GM21529 (cell line): ENCODE measurements at regions not wholly inside any gene's neighbourhood (a gene's known extent, or its start where the extent isn't known, plus 50 kb on each side); places are given as distances from the start of the nearest gene placed in this dataset.

Source experiments
- ATAC-seq: cut with Tn5 transposase; IDR thresholded peaks from one replicate; pipeline ENCODE4 v1.9.1; 2021; ENCODE audit not compliant: unreplicated experiment

DNA sequence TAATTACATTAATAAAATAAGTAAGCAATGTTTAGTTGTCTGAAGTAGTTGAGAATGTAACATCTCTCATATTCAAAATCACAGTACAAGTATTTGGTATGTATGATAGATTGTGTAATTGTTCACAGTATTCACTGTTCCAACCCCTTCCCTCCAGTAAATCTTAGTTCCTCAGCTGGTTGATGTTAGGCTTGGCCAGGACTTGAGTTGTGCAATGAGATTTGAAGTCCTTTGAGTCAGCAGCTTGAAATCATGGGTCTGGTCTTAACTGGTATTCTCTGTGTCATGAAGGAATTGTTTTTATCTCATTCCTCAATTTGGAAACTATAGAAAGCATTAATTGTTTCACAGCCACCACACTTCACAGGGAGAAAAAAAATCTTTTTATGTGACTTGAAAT lies 477.1 kb downstream of the FSCB start:
- ATAC-seq = no peak

DNA sequence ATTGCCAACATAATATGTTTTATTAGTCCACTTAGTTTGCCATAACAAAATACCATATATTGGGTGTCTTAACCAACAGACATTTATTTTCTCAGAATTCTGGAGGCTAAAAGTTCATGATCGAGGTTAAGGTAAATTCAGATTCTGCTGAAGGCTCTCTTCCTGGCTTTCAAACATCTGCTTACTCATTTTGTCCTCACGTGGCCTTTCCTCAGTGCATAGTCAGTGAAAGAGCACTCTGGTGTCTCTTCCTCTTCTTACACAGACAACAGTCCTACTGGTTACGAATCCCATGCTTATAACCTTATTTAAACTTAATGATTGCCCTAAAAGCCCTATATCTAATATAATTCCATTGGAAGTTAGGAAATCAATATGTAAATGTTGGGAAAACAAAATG lies 479.7 kb downstream of the FSCB start:
- no peak for ATAC-seq

DNA sequence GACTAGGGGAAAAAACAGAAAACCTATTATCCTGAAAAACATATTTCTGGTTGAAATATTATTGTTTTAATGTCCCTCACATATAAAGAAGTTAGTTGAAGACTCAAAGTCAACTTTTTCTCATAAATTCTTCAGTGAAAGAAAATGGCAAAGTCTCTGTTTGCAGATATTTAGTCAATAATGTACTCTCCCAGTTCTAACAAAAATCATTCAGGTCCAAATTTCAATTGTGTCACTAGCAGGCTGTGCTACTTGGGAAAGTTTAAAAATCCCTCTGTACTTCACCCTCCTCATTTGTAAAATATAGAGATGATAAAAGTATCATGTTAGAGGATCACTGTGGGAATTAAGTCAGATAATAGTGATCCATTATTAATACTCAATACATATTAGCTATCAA lies 496.5 kb downstream of the FSCB start:
- no peak for ATAC-seq

DNA sequence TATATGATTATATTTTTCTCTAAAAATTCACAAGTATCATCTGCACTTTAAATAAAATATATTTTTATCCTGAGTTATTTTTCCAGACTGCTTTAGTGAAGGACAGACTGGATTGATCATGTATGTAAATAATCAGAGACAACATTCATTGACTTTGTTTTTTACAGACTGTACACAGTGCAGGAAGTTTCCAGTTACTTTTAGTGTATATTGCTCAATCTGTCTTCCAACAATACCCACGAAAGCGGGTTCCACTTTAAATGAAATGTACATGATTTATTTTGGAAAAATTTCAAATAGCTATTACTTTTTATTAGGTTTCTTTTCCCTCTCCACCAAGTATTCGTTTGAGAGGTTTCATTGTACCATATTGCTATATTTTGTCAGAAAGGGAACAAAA lies 497.0 kb downstream of the FSCB start:
- no peak for ATAC-seq

DNA sequence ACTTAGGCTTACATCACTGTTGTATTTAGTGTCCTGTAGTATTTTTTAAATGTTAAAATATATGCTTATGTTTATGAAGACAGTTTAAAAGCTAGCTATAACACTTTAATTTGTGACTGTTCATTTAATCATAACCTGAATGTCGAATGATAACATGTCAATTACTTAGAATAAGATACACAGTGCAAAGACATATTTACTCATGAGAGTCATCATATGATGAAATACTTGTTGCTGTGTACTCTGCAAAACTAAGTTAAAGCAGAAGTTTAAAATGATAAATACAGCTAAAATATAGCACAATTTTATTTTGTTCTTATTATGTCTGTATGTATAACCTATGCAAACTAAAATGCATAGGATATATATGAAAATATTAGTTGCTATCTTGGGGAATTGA lies 497.4 kb downstream of the FSCB start:
- ATAC-seq = no peak

DNA sequence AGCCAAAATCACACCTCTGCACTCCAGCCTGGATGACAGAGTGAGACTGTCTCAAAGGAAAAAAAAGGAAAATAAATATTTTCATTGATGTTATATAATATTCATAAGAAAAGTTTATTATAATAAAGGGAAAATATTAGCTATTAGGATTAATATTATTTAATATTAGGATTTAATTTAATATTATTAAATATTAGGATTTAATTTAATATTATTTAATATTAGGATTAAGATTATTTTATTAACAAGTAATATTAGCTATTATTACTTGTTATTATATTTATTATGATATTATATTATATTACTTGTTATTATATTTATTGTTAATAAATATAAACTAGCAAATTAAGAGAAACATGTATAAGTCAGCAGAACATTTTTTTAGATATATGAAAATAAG lies 518.1 kb downstream of the FSCB start:
- ATAC-seq = no peak

DNA sequence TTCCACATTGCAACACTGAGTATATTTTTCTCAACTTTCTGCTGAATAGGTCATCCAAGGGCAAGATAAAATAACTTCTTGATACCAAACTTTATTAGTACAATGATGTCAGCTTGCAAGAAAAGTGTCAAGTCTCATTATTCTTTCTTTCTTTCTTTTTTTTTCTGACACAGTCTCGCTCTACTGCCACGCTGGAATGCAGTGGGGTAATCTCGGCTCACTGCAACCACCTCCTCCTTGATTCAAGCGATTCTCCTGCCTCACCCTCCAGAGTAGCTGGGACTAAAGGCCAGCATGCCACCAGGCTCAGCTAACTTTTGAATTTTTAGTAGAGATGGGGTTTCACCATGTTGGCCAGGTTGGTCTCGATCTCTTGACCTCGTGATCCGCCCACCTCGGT lies 523.4 kb downstream of the FSCB start:
- no peak for ATAC-seq

DNA sequence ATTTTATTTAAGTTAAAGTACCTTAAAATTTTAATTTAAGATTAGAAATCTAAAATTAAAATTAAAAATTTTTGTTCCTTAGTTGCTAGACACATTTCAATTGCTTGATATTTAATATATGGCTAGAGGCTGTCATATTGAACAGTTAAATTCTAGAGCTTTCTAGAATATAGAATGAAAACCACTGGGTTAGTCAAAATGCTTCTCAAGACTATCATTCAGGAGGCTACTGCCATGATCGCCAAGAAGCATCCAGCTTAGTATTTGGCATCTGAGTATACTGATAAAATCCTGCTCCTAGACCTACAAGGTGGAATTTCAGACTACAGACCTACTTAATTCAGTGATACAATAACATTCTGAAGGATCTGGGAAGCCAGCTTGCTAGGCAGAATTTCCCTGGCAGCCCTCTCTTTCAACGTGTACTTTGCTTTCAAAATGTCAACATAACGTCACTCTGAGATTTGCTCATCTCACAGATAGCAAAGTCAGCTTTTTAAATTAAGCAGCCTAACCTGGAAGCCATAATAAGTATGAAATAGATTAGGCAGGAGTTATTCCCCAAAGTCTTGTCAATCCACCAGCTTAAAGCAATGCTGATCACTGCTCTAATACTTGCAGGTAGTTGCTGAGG lies 525.8 kb downstream of the FSCB start:
- ATAC-seq = no peak

DNA sequence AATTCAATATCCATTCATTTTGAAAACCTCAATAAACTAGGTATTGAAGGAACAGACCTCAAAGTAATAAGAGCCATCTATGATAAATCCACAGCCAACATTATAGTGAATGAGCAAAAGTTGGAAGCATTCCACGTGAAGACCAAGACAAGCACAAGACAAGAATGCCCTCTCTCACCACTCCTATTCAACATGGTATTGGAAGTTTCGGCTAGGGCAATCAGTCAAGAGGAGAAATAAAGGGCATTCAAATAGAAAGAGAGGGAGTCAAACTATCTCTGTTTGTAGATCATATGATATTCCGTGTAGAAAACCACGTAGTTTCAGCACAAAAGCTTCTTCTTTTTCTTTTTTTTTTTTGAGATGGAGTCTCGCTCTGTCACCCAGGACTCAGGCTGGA lies 550.3 kb downstream of the FSCB start:
- ATAC-seq = no peak

DNA sequence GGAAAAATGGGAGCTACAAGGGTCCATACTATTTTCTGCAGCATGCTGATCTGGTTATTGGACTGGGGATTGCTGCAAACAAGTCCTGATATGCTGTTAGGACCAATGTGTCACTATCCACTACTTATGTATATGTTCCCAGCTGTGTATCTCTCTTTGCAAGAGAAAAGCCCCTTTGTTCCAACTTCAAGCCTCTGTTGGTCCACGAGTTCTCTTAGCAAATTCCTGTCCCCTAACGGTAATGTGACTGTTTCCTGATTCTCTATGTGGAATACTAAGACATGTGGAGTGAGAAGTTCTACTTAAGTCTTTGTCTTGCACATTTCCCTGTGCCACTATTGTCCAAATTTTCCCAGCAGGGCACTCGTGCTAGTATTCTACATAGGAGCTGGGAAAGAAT lies 557.7 kb downstream of the FSCB start:
- no peak for ATAC-seq

DNA sequence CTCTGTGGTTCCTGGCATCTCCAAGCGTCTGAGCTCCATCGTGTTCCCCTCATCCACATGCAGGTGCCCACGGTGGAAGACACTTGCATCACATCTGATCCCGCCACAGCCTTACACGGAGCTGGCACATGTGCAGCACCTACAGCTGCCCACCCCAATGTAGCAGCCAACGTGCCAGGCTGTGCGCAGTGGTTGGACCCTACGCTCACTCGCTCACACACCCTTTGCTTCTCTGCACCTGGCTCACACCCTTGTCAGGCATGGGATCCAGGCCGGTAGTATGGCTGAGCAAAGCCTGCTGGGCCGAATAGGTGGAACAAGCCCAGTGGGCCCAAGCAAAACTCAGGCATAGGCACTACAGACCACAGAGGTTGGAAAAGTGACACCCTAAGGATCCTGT lies 567.2 kb downstream of the FSCB start:
- no peak for ATAC-seq

DNA sequence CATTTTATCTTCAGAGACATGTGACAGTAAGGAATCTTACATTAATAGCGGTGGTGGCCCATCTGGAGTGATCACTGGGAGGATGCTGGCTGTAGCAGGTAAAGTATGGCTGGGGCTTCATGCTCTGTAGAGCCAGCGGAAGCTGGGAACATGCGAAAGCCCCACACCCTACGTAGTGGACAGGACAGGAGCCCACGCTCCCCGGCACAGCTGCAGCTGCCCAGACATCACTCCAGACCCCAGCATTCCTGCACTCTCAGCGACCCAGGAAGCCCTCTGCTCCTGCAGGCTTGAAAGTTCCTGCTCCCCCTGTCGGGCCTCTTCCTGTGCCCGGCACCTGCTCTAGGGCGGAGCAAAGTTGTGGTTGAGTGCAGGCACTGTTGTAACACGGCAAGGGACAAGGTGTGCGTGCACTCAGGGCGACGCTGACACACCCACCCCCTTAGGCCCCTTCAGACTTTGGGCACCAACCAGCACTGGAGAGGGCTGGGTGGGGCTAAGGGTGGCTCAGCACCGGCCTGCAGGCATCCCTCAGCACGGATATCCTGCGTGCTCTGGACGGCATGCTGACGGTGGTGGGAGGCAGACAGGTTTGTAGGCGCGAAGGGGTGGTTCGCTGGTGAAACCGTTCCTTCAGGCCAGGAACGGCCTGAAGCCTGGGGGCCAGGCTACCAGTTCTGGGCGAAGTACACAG lies 568.3 kb downstream of the FSCB start:
- ATAC-seq = no peak

DNA sequence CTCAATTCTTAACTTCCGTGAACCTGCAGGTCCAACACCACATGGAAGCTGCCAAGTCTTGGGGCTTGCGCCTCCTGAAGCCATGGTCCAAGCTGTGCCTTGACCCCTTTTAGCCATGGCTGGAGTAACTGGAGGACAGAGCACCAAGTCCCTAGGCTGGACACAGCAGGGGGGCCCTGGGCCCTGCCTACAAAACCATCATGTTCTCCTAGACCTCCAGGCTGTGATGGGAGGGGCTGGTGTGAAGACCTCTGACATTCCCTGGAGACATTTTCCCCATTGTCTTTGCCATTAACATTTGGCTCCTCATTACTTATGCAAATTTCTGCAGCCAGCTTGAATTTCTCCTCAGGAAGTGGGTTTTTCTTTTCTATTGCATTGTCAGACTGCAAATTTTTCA lies 570.1 kb downstream of the FSCB start:
- ATAC-seq = no peak

DNA sequence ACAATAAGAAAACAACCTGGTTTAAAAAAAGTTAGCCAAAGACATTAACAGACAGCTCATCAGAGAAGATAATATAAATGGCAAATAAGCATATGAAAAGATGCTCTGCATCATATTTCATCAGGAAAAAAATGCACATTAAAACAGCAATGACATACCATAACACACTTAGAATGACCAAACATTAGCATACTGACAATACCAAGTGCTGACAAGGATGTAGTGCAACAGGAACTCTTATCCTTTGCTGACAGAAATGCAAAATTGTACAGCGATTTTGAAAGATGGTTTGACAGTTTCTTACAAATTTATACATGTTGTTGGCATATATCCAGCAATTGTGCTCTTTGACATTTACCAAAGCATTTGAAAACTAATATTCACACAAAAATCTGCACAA lies 573.0 kb downstream of the FSCB start:
- no peak for ATAC-seq

DNA sequence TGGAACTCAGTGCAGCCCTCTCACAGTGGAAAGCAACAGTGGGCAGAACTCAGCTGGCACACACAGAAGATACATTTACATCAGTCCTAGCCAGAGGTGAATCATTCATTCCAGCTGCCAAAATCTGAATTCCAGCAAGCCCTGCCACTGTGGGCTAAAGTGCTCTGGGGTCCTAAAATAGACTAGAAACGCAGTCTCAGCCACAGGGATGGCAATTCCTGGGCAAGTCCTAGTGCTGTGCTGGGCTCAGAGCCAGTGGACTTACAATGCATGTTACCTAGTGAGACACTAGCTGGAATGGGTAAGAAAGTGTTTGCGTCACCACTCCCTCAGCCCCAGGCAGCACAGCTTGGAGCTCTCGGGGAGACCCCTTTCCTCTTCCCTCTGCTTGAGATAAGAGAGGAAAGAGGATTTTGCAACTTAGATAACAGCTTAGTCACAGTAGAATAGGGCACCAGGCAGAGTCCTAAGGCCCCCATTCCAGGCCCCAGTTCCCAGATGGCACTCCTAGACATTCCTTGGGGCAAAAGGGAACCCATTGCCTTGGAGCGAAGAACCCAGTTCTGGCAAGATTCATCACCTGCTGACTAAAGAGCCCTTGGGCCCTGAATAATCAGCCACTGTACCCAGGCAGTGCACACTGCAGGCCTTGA lies 592.9 kb downstream of the FSCB start:
- ATAC-seq = no peak

DNA sequence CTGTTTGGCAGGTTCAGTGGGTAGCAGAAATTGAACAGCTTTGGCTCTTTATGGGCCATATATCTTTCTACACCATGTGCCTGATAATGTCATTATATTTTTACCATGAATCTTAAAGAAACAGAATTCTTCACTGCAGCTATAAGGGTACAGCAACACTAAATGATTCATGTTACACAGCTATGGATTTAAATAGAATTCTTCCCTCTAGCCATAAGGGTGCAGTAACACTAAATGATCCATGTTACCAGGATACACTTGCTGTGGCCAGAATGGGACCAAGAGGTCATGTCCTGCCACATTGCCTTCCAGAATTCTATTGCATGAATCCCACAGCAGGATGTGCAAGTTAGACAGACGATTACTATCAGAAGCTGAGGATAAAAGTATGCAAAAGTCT lies 603.9 kb downstream of the FSCB start:
- no peak for ATAC-seq

DNA sequence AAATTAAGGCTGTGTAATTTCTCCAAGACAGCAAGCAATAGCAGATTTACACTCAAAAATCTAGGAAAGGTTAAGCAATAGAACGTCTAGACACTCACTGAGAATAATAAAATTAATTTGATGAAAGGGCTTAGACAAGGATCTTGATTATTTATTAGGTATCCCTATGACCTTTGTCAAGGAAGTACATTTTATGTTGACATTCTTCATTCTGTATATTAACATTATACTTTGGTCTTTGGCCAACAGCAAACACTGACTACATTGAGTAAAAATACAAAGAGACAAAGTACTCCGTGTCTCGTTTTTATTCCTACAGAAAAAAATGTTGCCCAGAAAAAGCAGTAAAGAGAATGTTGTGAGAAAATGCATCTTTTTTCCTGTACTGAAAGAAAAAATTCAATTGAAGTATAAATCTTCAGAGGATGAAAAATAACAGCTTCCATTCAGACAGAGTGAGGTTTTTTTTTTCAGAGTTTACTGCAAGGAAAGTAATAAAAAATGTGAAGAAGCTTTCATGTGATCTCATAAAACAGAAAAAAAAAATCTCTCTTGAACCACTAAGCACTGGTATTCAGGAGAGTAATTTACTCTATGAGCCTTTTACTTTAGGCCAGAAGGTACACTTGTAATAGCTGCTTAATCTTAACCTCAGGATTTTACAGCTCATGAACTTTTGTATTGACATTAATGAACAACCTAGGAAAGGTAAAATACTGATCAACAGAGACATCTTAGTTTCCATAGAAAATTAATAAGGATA lies 605.0 kb downstream of the FSCB start:
- ATAC-seq = no peak

DNA sequence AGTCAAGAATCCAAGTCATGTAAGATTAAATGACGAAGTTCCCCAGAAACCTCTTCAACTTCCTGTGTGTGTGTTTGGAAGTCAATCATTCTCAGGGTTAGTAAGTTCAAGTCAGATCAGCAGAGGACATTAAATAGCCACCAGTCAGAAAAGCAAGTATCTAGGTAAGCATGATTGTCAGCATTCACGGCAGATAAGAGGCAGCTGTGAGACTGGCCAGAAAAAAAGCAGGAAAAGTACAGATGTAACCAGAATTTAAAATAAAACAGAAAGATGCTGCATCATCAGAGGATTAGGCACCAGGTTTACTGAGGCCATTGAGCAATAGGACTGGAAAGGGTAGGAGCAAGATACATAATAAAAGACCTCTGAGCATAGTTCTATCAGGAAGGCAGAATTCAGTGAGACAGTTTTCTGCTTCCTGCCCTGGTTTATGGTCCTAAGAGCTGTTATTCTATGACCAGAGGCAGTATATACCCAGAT lies 606.9 kb downstream of the FSCB start:
- no peak for ATAC-seq

DNA sequence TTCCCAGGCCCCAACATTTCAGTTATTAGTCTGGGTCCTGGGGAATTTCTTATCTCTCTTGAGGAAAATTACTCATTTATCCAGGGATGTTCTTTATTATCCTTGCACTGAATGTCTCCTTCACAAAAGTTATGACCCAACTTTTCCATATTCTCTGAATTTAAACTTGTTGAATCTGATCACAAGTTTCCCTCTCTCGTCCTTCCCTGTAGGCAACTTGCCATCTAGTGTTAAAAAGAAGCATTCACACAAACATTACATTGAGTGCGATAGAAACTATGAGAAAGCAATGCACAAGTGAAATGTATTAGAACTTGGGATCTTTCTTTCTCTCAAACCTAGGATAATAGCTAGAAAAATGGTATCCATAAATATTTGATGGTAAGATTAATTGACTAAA lies 608.4 kb downstream of the FSCB start:
- no peak for ATAC-seq

DNA sequence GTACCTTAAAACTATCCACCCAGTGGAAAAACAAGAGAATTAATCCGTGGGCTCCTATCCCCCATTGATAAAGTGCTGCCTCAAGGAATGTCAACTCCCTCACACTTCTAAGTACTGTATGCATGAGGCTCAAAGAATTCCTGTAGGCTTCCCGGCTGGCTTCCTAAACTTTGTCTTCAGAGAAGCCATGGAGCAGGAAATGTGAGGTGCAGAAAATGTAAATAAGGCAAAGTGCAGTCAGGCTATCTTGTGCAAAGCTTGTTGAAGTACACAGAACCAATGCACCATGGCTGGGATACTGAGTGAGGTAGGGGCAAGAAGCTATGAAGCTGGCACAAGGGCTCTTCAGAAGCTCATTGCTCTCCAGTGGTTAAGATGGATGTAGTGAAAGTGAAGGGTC lies 611.0 kb downstream of the FSCB start:
- no peak for ATAC-seq

DNA sequence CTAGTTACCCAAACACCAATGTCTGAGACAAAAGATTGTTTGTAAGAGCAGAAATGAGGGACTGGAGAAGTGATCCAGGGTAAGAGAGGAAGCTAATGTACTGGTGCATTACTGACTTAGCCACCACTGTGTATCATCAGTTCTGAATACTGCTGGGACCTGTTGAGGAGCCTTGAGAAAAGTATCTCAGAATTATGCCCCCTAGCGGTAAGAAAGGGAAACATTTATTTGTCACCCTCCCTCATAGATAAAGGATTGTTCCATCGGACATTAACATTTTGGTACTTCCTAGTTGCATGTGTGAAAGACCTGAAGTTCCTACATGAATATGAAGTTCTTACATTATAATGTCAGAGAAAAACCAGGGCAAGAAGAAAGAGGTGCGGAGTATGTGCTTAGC lies 612.5 kb downstream of the FSCB start:
- peak; percentile 79 for ATAC-seq

DNA sequence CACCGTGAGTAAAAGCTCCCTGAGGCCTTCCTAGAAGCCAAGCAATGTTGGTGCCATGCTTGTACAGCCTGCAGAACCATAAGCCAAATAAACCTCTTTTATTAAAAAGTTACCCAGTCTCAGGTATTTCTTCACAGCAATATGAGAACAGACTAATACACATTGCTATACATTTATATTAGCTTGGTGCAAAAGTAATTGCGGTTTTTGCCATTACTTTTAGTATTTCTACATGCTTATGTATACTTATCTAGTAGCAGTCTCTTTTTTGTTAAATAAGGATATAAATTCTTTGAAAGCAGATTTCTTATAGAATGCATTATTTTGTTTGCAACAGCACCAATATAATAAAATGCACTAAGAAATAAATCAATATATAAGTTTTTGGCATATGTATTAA lies 619.6 kb downstream of the FSCB start:
- no peak for ATAC-seq
